Mesothelial cell of epicardium (in vitro differentiated cells): ENCODE measurements at regions not wholly inside any gene's neighbourhood (a gene's known extent, or its start where the extent isn't known, plus 50 kb on each side); places are given as distances from the start of the nearest gene placed in this dataset.
"Not testable (repeated sequence)": the region's sequence is repeated elsewhere in the genome, so short reads cannot be mapped to it uniquely, and the experiment has no call there.

Source experiments
- DNase-seq, 2 experiments: peaks; one replicate each; pipeline ENCODE4 v3.0.0; 2021; ENCODE audit warnings: low spot score in 2 of 2; ENCODE audit not compliant: unreplicated experiment in 2 of 2
- H3K27ac Mint-ChIP-seq: 2 replicates; pipeline ENCODE4 v1.8.0; 2021; ENCODE audit warnings: mixed read lengths
- H3K27me3 Mint-ChIP-seq: 2 replicates; pipeline ENCODE4 v1.8.0; 2021; ENCODE audit warnings: low read depth, mixed read lengths
- H3K36me3 Mint-ChIP-seq: 2 replicates; pipeline ENCODE4 v1.8.0; 2021; ENCODE audit warnings: mixed read lengths
- H3K4me1 Mint-ChIP-seq: 2 replicates; pipeline ENCODE4 v1.8.0; 2021; ENCODE audit warnings: mixed read lengths
- H3K4me3 Mint-ChIP-seq: 2 replicates; pipeline ENCODE4 v1.8.0; 2021; ENCODE audit warnings: mild to moderate bottlenecking, moderate library complexity, mixed read lengths
- H3K9me3 Mint-ChIP-seq: 2 replicates; pipeline ENCODE4 v1.8.0; 2021; ENCODE audit warnings: mixed read lengths
- CTCF ChIP-seq: fragments of 200-600 bp; sonication (generic); IDR thresholded peaks from one replicate; pipeline ENCODE4 v1.5.0; 2021; ENCODE audit warnings: antibody characterized with exemption; ENCODE audit not compliant: unreplicated experiment

DNA sequence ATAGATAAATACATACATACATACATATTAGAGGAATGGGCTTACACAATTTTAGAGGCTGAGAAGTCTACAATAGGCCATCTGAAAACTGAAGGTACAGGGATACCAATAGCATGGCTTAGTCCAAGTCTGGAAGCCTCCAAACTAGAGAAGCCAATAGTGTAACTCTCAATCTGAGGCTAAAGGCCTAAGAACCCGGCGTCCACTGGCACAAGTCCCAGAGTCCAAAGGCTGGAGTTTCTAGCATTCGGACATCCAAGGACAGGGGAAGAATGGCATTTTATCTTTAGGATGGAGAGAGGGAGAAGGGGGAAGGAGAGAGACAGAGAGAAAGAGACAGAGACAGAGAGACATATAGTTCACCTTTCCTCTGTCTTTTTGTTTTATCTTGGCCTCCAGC lies 63.7 kb upstream of the SYT4 start:
- Mint-ChIP-seq H3K9me3 (peaks cover 25% of the 10 kb centered on the region), H3K27me3 (peaks cover 2% of the 10 kb centered on the region), H3K36me3 (peaks cover 11% of the 10 kb centered on the region), H3K4me3 (no peak overlapping the region), H3K27ac (no peak overlapping the region), H3K4me1 (no peaks in the 10 kb centered on the region)
- no peak for DNase-seq
- no peak for TF ChIP-seq CTCF

- Mint-ChIP-seq H3K9me3 (no peaks in the 10 kb centered on the region), H3K4me3 (no peak overlapping the region), H3K36me3 (no peaks in the 10 kb centered on the region), H3K27me3 (no peaks in the 10 kb centered on the region), H3K4me1 (peaks cover 3% of the 10 kb centered on the region), H3K27ac (no peak overlapping the region)
- no peak for TF ChIP-seq CTCF
- DNase-seq = no peak
Measured at GRCh38 chr18:43350176-43350575, 72.9 kb upstream of the SYT4 start.

DNA sequence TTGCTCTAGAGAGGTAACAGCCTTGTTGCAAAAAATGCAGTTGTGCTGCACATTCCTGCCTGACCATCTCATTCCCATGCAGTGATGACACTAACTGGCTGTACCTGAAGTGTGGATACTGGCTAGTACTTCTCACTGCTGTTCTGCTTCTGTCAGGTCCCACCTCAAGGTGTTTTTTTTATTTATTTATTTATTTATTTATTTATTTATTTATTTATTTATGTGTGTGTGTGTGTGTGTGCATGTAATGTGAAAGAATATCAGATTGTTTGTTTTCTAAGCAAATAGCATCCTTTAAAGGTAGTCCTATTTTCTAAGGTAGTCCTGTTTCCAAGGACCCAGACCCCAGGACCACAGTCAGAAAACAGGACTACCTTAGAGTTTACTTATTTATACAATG lies 87.2 kb upstream of the SYT4 start:
- H3K27me3 Mint-ChIP-seq = peaks cover 14% of the 10 kb centered on the region
- TF ChIP-seq CTCF = no peak
- DNase-seq = no peak
- H3K27ac Mint-ChIP-seq = no peak overlapping the region
- no peak overlapping the region for H3K4me3 Mint-ChIP-seq
- H3K36me3 Mint-ChIP-seq = no peaks in the 10 kb centered on the region
- no peaks in the 10 kb centered on the region for H3K4me1 Mint-ChIP-seq
- peaks cover 3% of the 10 kb centered on the region for H3K9me3 Mint-ChIP-seq

DNA sequence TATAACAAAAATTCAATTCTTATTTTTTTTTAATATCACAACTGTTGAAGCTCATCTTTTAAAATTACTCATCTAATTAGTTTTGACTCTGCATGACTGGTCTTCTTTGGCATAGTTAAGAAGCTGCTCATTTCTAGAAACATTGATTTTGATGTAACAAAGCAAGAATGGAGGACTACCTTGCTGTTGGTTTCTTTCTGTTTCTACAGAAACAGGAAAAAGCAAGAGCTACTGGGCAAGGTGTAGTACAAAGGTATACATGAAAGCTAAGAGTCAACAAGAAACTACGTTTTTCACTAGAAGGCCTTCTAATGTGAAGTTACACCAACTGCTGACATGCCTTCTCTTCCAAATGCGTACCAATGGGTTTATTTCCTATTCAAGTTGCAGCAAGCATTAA lies 90.6 kb upstream of the SYT4 start:
- Mint-ChIP-seq H3K36me3 (no peaks in the 10 kb centered on the region), H3K4me1 (no peaks in the 10 kb centered on the region)
- DNase-seq = no peak

GRCh38 chr18:43369311-43369710 lies 92.0 kb upstream of the SYT4 start:
- not testable (repeated sequence) for H3K27ac Mint-ChIP-seq, H3K4me3 Mint-ChIP-seq, H3K36me3 Mint-ChIP-seq, H3K9me3 Mint-ChIP-seq, H3K4me1 Mint-ChIP-seq, DNase-seq
- peaks cover 15% of the 10 kb centered on the region for H3K27me3 Mint-ChIP-seq

More for the DNA sequence above, 90.6 kb upstream of the SYT4 start:
- Mint-ChIP-seq H3K9me3 (no peaks in the 10 kb centered on the region), H3K27me3 (peaks cover 14% of the 10 kb centered on the region), H3K4me3 (no peak overlapping the region), H3K27ac (no peak overlapping the region)
- no peak for TF ChIP-seq CTCF

DNA sequence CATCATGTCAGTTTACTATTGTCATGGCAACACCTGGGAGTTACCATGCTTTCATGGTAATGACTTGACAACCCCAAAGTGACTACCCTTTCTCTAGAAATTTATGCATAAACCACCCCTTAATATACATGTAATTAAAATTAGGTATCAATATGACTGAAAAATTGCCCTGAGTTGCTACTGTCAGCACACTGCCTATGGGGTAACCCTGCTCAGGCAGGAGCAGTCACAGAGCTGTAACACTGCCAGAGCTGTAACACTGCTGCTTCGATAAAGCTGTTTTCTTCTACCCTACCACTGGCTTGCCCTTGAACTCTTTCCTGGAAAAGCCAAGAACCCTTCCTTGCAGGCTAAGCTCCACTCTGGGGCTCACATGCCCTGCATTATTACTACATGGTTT lies 95.5 kb upstream of the SYT4 start:
- no peak overlapping the region for H3K4me3 Mint-ChIP-seq
- H3K4me1 Mint-ChIP-seq = no peaks in the 10 kb centered on the region
- H3K27ac Mint-ChIP-seq = no peak overlapping the region
- TF ChIP-seq CTCF = no peak
- no peak for DNase-seq
- no peaks in the 10 kb centered on the region for H3K9me3 Mint-ChIP-seq
- H3K36me3 Mint-ChIP-seq = no peaks in the 10 kb centered on the region
- H3K27me3 Mint-ChIP-seq = peaks cover 3% of the 10 kb centered on the region
